ENCODE measurements at regions not wholly inside any gene's neighbourhood (a gene's known extent, or its start where the extent isn't known, plus 50 kb on each side); places are given as distances from the start of the nearest gene placed in this dataset.
"Not testable (repeated sequence)": the region's sequence is repeated elsewhere in the genome, so short reads cannot be mapped to it uniquely, and the experiment has no call there.

GRCh38 chr14:46573498-46573897 is 78.1 kb downstream of the RPL10L start:
- Histone ChIP-seq H3K9me3 (no peaks in the 10 kb centered on the region), H3K4me3 (no peak overlapping the region), H3K4me1 (no peaks in the 10 kb centered on the region), H3K36me3 (no peaks in the 10 kb centered on the region), H3K27me3 (no peaks in the 10 kb centered on the region), H3K27ac (no peak overlapping the region)
- DNase-seq (ENCODE audit: low spot score in 2 of 2): no peak
- TF ChIP-seq POLR2A (IDR thresholded peaks at IDR 0.05): no peak
- TF ChIP-seq EP300 (IDR thresholded peaks at IDR 0.05): no peak
- no peak for TF ChIP-seq POLR2AphosphoS5 (IDR thresholded peaks at IDR 0.05)
- no peak for TF ChIP-seq CTCF (IDR thresholded peaks at IDR 0.05)

- WGBS: 54% methylated on average over 2 of the region's 2 CpGs
- DNase-seq (ENCODE audit: low spot score in 2 of 2): no peak
- Histone ChIP-seq H3K27me3 (no peaks in the 10 kb centered on the region), H3K9me3 (no peaks in the 10 kb centered on the region), H3K4me1 (no peaks in the 10 kb centered on the region), H3K36me3 (no peaks in the 10 kb centered on the region), H3K27ac (no peak overlapping the region), H3K4me3 (no peak overlapping the region)
- TF ChIP-seq CTCF (IDR thresholded peaks at IDR 0.05): no peak
- TF ChIP-seq POLR2AphosphoS5 (IDR thresholded peaks at IDR 0.05): no peak
- no peak for TF ChIP-seq EP300 (IDR thresholded peaks at IDR 0.05)
Measured at GRCh38 chr14:46571970-46572369, 79.6 kb downstream of the RPL10L start.

- not testable (repeated sequence) for H3K27ac ChIP-seq; H3K9me3 ChIP-seq; H3K27me3 ChIP-seq; H3K4me3 ChIP-seq; H3K4me1 ChIP-seq; DNase-seq (ENCODE audit: low spot score in 2 of 2); H3K36me3 ChIP-seq
- 80% methylated on average over 1 of the region's 1 CpG for WGBS
Measured at GRCh38 chr14:46568161-46568560, 83.4 kb downstream of the RPL10L start.

GRCh38 chr14:46550836-46551235 is 100.7 kb downstream of the RPL10L start:
- DNase-seq (ENCODE audit: low spot score in 2 of 2): no peak

GRCh38 chr14:46540986-46541385 is 110.6 kb downstream of the RPL10L start:
- WGBS: 93% methylated on average over 2 of the region's 2 CpGs
- Histone ChIP-seq H3K27ac (no peak overlapping the region), H3K9me3 (no peaks in the 10 kb centered on the region), H3K4me3 (no peak overlapping the region), H3K27me3 (no peaks in the 10 kb centered on the region), H3K36me3 (no peaks in the 10 kb centered on the region), H3K4me1 (no peaks in the 10 kb centered on the region)
- no peak for DNase-seq (ENCODE audit: low spot score in 2 of 2)
- TF ChIP-seq CTCF (IDR thresholded peaks at IDR 0.05) (no peak), POLR2A (IDR thresholded peaks at IDR 0.05) (no peak), EP300 (IDR thresholded peaks at IDR 0.05) (no peak), POLR2AphosphoS5 (IDR thresholded peaks at IDR 0.05) (no peak)

More at GRCh38 chr14:46550836-46551235, 100.7 kb downstream of the RPL10L start:
- Histone ChIP-seq H3K4me1 (no peaks in the 10 kb centered on the region), H3K4me3 (no peak overlapping the region), H3K9me3 (peaks cover 6% of the 10 kb centered on the region), H3K27me3 (no peaks in the 10 kb centered on the region), H3K36me3 (no peaks in the 10 kb centered on the region), H3K27ac (no peak overlapping the region)
- TF ChIP-seq EP300 (IDR thresholded peaks at IDR 0.05) (no peak), POLR2A (IDR thresholded peaks at IDR 0.05) (no peak), POLR2AphosphoS5 (IDR thresholded peaks at IDR 0.05) (no peak), CTCF (IDR thresholded peaks at IDR 0.05) (no peak)
- WGBS: 90% methylated on average over 9 of the region's 9 CpGs

GRCh38 chr14:46519121-46519520 is 132.5 kb downstream of the RPL10L start:
- Histone ChIP-seq H3K4me1 (no peaks in the 10 kb centered on the region), H3K27ac (no peak overlapping the region), H3K27me3 (no peaks in the 10 kb centered on the region), H3K9me3 (no peaks in the 10 kb centered on the region), H3K36me3 (no peaks in the 10 kb centered on the region), H3K4me3 (no peak overlapping the region)
- no peak for DNase-seq (ENCODE audit: low spot score in 2 of 2)
- no peak for TF ChIP-seq POLR2A (IDR thresholded peaks at IDR 0.05)
- no peak for TF ChIP-seq EP300 (IDR thresholded peaks at IDR 0.05)
- TF ChIP-seq POLR2AphosphoS5 (IDR thresholded peaks at IDR 0.05): no peak
- TF ChIP-seq CTCF (IDR thresholded peaks at IDR 0.05): no peak

GRCh38 chr14:46508752-46509151 is 142.8 kb downstream of the RPL10L start:
- not testable (repeated sequence) for H3K27me3 ChIP-seq; H3K27ac ChIP-seq; H3K36me3 ChIP-seq; H3K4me3 ChIP-seq; H3K9me3 ChIP-seq; DNase-seq (ENCODE audit: low spot score in 2 of 2); H3K4me1 ChIP-seq
- 94% methylated on average over 12 of the region's 13 CpGs for WGBS
